GM19023 (cell line): ENCODE measurements at regions not wholly inside any gene's neighbourhood (a gene's known extent, or its start where the extent isn't known, plus 50 kb on each side); places are given as distances from the start of the nearest gene placed in this dataset.

Source experiments
- ATAC-seq: cut with Tn5 transposase; IDR thresholded peaks from one replicate; pipeline ENCODE4 v1.9.1; 2021; ENCODE audit warnings: mild to moderate bottlenecking, moderate library complexity; ENCODE audit not compliant: unreplicated experiment

DNA sequence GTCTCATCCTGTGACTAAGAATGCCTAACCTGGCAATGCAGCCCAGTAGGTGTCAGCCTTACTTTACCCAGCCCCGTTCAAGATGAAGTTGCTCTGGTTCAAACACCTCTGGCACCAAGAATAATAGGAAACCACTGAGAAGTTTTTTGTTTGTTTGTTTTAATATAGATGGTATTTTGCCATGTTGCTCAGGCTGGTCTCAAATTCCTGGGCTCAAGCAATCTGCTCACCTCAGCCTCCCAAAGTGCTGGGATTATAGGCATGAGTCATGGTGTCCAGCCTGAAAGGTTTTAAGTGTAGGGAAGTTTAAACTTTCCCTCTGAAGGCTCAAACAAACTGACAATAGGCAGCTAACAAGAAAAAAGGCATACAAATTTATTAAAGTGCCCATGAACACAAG, 51.2 kb upstream of the ABCC4 start:
- no peak for ATAC-seq

DNA sequence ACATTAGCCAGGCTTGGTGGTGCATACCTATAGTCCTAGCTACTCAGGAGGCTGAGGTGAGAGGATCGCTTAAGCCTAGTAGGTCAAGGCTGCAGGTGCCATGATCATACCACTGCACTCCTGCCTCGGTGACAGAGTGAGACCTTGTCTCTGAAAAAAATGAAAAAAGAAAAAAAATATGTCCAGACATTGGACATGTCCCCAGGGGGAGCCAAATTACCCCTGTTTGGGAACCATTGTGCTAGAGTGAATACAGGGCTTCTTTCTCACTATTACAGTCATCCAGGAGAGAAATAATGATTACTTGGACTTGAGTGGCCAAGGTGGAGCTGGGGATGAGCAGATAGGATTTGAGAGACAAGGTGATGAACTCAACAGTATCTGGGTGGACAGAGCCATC, 52.9 kb upstream of the ABCC4 start:
- ATAC-seq, result no peak

DNA sequence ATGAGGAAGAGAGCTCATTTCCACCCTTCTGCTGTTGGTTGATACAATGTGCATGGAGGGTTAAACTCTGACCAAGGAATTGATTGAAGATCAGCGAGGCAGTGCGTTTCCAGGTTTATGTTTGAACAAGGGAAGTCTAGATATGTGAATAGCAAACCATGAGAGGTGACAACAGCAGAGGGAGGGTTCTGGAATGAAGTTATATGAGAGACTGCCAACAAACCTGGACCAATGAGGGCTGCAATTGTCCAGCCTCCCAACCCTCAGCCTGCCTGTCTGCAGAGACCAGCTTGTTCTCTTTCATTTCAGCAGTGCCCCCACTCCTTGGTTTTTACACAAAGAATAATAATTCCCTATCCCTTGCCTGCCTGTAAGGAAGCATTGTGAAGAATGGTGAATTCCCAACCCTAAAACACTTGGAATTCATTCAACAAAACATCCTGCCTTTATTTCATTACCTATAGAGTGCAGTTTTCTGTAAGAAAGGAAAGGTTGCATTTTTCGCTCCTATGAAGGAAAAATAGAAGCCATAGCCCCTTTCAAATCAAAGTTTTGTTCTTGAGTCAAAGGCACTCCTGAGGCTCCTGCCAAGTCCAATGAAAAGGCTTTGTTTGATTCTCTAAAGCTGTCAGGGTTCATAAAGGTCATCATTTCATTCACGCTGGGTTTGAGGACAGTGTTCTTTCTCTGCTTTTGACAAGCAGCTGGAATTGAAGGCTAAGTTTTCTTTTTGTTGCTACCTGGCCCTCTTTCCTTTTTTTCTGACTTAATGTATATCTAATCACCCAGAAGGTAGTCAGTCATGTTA, 53.6 kb upstream of the ABCC4 start:
- ATAC-seq, result no peak

DNA sequence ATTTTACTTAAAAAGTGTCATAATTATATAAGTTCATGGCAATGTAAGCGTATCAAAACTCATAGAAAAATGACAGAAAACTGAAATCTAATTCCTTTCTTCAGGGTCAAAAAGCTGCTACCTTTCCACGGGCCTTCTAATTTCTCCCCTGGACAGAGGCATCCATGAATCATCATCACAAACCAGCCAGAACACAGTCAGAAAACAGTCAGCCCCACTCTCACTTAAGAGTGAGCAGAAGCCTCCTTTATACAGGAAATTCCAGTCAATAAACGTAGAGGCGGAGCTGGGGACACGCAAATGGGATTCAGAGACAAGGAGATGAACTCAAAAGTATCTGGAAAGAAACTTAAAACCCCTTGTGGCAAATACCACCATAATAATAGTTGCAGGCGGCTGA, 54.2 kb upstream of the ABCC4 start:
- ATAC-seq, result no peak

DNA sequence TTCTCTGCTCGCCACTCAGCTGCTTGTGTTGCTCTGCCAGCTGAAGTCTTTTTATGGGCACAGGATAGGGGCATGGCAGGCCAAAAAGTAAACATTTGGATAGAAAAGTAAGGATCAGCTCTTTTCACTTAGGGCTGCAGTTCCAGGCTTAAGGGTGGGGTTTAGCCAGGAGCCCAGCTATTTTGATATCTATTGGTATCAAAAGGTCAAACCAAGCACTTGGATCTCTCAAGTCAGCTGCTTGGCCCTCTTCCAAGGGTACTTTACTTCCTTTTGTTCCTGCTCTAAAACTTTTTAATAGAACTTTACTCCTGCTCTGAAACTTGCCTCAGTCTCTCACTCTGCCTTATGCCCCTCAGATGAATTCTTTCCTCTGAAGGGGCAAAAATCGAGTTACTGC, 55.7 kb upstream of the ABCC4 start:
- no peak for ATAC-seq

DNA sequence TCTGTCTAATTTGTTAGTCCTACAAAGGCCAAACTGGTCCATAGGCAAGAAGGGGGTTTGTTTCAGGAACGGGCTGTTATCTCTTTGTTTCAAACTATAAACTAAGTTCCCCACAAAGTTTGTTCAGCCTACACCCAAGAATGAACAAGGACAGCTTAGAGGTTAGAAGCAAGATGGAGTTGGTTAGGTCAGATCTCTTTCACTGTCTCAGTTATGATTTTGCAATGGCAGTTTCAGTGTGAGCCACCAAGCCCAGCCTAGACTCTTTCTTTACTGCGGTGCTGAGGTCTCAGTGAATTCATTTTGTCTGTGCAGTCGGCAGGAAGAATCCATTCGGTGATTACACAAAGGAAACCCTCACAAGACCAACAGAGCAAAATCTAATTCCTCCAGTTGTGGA, 56.6 kb upstream of the ABCC4 start:
- no peak for ATAC-seq

DNA sequence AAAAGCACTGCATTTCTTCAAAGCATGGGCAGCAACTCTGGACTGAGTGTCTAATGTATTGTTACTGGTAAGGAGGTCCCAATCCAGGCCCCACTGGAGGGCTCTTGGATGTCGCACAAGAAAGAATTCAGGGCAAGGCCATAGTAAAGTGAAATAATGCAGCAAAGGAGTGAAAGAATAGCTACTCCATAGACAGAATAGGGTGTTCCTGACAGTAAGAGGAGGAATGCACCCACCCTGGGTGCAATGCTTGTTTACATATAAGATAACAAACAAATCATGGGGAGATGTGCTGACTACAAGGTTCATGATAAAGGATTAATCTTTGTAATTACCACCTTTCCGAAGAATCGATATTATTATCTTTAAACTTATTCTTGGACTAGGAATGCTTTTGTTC, 58.8 kb upstream of the ABCC4 start:
- no peak for ATAC-seq

DNA sequence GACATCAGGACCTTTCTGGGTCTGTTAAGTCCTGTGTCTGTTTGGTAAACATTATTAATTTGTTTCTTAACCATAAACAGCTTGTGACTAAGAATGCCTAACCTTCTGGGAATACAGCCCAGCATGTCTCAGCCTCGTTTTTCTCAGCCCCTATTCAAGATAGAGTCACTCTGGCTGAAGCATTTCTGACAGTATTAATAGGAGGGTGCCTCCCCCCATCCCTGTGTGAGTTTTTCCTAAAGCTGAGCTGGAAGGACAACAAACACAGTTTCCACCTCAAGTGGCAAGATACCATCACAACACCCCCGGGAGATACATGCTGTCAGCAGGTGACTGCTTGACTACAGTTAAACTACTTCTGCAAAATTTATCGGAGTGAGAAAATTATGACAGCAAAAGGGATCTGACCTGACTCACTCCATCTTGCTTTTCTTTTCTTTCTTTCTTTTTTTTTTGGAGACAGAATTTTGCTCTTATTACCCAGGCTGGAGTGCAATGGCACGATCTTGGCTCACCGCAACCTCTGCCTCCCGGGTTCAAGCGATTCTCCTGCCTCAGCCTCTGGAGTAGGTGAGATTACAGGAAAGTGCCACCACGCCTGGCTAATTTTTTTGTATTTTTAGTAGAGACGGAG, 59.3 kb upstream of the ABCC4 start:
- no peak for ATAC-seq

DNA sequence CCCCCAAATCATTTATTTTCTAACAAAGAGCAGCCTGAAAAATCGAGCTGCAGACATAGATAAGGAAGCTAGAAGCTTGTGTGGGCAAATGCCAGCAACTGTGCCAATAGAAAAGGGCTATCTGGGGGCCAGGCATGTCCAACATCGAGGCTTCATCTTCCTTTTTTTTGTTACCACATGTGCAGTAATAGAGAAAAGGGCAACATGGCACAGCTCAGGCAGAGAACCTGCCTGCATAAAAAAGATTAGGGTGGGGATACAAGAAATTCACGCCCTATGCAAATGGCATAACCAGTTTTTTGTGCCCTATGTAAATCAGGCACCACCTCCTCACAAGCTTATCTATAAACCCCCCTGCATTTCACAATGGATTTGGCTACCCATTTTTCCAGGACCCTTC, 60.4 kb upstream of the ABCC4 start:
- ATAC-seq, result no peak

DNA sequence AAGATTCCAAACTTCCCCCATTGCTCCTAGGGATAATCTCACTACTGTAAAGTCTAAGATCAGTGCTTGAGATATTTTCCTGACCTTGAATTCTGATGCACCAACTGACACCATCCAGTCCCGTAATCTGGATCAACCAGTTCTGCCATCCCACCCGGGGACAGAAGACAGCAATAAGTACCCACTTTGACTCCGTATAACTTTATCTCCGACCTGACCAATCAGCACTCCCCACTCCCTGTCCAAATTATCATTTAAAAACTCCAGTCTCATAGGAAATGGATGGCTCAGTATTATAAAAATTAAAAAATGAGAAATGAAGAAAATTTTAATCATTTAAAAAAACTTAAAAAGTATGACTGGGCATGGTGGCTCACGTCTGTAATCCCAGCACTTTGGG, 61.4 kb upstream of the ABCC4 start:
- no peak for ATAC-seq

DNA sequence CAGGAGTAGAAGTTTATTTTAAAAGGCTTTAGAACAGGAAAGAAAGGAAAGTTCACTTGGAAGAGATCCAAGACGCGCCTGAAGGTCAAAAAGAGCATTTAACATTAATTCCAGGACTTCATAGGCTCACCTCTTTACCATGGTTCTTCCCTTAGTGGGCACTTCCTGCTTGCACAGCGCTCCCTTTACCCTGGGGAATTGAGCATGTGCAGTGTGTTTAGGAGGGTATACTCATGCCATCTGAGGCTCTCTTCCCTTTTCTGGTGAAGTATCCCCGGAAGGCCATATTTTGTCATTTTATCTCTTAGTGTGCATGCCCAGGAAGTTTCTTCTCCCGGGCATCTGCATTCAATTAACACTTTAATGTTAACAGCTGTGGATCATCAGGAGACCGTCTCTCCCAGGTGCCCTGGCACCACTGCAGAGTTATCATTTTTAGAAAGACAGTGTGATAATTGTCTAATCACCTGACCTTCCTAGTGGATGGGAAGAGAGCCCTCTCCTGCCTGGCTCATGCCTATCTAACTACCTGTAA, 66.1 kb upstream of the ABCC4 start:
- no peak for ATAC-seq

DNA sequence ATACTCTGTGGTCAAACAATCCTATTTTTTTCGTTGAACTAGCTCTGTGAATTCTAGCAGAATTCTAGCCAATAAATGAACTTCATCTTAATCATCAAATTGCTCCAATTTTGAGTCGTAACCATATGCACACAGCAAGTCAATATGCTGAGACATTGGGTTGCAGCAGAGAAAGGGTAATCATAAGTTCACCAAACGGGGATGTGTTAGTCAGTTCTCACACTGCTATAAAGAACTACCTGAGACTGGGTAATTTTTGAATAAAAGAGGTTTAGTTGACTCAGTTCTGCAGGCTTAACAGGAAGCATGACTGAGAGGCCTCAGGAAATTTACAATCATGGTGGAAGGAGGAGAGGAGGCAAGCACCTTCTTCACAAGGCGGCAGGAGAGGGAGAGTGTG, 67.7 kb upstream of the ABCC4 start:
- ATAC-seq, result no peak

DNA sequence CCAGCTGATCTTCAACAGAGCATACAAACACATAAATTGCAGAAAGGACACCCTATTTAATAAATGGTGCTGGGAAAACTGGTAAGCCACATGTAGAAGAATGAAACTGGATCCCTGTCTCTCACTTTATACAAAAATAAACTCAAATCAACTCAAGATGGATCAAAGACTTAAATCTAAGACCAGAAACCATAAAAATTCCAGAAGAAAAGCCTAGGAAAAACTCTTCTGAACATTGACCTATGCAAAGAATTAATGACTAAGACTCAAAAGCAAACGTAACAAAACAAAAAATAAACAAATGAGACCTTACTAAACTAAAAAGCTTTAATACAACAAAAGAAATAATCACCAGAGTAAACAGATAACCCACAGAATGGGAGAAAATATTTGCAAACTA, 74.5 kb upstream of the ABCC4 start:
- ATAC-seq, result no peak

DNA sequence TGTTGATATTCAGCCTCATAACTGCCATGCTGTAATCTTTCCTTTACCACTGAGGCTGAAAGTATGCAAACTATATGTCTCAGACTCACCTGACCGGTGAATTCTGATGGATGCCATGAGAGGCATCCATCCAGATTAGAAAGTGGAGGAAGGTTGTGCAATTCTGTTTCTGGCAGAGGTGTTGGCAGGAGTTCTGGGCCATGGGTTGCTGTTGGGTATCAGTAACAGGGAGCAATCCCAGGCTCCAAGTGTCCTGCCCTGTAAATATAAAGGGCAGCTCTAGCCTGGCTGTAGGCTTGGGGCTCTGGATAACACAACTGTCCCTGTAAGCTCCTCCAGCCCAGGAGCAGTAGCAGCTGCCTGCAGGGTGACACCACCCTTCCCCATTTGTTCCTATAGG, 77.4 kb upstream of the ABCC4 start:
- ATAC-seq, result no peak

DNA sequence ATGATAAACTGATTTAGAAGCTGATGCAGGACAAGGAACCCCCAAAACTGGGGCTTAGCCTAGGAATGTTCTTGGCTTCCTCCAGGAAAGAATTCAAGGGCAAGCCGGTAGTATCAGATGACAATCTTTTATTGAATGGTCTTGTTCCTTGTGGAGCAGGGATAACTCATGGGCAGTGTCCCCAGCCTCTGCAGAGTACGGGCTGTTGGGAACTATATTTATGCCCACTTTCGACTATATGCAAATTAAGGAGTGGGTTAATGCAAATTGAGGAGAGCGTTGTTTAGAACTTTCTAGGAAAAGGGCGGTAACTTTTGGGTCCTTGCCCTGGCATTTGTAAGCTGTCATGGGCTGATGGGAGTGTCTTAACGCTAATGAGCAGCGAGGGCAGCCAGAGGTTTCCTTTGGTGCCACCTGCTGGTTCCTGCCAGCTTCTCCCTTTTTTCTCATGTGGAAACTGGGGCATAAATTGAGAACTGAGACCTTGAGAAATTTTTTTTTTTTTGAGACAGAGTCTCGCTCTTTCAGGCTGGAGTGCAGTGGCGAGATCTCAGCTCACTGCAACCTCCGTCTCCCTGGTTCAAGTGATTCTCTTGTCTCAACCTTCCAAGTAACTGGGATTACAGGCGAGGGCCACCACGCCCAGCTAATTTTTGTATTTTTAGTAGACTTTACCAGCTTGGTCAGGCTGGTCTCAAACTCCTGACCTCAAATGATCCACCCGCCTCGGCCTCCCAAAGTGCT, 79.4 kb upstream of the ABCC4 start:
- ATAC-seq, result peak; percentile 86

DNA sequence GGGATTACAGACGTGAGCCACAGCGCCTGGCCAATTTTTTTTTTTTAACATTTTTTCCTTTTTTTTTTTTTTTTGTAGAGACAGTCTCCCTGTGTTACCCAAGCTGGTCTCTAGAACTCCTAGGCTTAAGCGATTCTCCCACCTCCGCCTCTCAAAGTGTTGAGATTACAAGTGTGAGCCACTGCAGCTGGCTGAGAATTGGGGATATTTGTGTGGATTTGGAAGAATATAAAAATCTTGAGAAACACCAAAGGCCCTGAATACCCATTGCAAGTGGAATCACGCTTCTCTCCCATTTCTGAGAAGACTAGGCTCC, 79.9 kb upstream of the ABCC4 start:
- ATAC-seq, result no peak

DNA sequence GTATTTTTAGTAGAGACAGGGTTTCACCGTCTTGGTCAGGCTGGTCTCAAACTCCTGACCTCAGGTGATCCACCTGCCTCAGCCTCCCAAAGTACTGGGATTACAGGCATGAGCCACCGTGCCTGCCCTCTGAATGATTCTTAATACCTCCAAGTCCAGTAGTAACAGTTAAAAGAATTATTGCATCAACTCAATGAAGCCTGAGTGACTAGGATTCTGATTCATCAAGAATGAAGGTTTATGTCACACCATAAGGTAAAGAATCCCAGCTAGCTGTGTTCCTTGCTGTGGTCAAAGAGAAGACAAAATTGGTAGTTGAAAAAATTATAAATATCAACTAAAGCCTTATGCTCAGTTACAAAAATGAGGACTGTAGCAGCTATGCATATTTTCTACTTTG, 81.2 kb upstream of the ABCC4 start:
- ATAC-seq, result no peak

DNA sequence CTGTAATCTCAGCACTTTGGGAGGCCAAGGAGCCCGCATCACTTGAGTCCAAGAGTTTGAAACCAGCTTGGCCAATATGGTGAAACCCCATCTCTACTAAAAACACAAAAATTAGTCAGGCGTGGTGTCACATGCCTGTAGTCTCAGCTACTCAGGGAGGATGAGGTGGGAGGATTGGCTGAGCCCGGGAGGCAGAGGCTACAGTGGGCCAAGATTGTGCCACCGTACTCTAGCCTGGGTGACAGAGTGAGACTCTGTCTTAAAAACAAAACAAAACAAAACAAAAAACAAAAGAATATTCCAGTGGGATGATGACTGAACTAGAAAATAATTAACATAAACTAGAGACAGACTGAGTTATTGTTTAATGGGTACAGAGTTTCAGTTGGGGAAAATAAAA, 81.7 kb upstream of the ABCC4 start:
- no peak for ATAC-seq

DNA sequence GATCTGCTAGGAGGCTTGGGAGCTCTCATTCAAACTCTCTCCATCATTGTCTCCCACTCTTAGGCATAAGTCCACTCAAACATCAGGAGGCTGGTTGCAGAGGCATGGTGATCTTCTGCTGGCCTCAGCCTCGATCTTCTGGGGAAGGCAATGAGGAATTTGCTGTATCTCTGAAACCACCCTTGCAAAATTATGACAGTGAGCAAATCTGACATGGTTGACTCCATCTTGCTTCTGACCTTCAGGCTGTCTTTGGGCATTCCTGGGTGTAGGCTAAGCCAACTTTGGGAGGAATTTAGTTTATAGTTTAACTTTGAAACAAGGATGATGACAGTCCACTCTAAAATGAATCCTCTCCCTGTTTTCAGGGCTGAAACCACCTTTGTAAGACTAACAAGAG, 84.1 kb upstream of the ABCC4 start:
- ATAC-seq, result no peak

DNA sequence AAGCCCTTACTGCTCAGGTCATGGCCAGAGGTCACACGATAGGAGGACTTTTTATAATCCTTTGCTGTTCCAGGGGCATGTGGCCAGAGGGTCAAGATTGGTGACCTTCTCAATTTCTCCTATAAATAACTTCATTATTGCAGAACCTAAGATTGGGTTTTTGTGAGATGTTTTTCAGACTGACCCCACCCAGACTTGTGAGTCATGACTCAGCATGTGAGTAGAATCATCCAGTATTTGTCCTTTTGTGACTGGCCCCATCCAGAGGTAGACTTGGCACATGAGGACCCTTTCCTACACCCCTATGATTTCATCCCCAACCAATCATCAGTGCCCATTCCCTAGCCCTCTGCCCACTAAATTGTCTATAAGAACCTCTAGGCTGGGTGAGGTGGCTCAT, 84.5 kb upstream of the ABCC4 start:
- no peak for ATAC-seq

DNA sequence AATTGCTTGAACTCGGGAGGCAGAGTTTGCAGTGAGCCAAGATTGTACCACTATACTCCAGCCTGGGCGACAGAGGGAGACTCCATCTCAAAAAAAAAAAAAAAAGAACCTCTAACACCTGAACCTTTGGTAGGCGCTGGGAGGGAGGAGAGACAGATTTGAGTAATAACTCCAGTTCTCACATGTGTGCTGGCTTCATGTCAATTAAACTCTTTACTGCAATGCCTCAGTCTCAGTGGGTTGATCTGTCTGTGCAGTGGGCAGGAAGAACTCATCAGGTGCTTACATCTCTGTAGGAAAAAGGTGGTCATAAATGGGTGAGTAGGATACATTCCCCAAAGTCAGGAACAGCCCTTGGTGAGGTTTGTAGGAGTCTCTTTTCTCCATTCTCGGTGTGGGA, 85.1 kb upstream of the ABCC4 start:
- no peak for ATAC-seq

DNA sequence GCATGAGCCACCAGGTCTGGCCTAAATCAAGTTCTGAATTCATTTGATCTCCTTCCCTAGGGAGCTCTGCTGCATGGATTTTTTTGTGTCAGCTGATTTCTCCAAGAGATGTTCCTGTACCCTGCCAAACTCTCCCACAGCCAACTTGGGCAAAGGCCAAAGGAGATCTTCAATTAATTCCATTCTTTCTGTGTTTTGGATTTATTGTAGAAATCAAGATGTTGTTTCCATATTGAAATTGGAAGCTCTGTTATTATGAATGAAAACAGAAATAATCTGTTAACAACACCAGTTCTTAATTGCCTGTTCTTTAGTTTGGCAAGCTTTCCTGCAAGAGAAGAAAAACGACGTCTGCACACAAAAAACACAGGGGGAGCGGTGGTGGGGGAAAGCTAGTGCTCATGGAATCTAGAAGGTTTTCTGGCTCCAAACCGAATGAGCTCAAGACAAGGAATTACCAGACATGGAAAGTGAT, 86.5 kb upstream of the ABCC4 start:
- no peak for ATAC-seq
